ENCODE measurements at regions not wholly inside any gene's neighbourhood (a gene's known extent, or its start where the extent isn't known, plus 50 kb on each side); places are given as distances from the start of the nearest gene placed in this dataset.

DNA sequence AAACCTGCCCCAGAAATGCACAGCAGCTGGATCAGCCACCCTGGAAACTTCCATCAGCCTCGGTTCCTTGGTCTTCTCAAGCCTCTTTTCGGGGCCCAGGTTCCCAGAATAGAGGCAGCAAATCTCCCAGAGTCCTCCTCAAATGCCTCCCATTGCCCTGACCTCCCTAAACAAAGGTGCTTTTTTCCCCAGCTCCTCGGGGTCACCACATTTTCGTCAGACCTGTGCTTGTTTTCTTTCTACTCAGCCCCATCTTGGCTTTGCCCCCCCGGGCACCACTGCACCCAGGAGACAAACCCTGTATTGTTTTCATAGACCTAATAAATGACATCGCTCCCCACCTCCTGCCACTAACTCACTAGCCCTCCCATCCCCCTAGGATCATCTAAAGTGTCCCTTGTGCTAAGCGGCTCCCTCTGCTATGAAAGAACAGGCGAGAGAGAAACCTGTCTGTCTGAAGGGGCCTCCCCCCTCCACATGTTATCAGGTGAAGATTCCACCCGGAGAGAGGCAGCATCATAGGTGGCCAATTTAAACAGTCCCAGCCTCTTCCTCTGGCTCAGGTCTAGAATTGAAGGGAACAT lies 451.1 kb downstream of the SOX9 start:
- TF ChIP-seq, protein P1, sequence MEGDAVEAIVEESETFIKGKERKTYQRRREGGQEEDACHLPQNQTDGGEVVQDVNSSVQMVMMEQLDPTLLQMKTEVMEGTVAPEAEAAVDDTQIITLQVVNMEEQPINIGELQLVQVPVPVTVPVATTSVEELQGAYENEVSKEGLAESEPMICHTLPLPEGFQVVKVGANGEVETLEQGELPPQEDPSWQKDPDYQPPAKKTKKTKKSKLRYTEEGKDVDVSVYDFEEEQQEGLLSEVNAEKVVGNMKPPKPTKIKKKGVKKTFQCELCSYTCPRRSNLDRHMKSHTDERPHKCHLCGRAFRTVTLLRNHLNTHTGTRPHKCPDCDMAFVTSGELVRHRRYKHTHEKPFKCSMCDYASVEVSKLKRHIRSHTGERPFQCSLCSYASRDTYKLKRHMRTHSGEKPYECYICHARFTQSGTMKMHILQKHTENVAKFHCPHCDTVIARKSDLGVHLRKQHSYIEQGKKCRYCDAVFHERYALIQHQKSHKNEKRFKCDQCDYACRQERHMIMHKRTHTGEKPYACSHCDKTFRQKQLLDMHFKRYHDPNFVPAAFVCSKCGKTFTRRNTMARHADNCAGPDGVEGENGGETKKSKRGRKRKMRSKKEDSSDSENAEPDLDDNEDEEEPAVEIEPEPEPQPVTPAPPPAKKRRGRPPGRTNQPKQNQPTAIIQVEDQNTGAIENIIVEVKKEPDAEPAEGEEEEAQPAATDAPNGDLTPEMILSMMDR (IDR thresholded peaks at IDR 0.05), result no peak
- no peak for TF ChIP-seq POLR2A (IDR thresholded peaks at IDR 0.05)

All from heart left ventricle (tissue), 13 donors.